ENCODE measurements at regions not wholly inside any gene's neighbourhood (a gene's known extent, or its start where the extent isn't known, plus 50 kb on each side); places are given as distances from the start of the nearest gene placed in this dataset.

DNA sequence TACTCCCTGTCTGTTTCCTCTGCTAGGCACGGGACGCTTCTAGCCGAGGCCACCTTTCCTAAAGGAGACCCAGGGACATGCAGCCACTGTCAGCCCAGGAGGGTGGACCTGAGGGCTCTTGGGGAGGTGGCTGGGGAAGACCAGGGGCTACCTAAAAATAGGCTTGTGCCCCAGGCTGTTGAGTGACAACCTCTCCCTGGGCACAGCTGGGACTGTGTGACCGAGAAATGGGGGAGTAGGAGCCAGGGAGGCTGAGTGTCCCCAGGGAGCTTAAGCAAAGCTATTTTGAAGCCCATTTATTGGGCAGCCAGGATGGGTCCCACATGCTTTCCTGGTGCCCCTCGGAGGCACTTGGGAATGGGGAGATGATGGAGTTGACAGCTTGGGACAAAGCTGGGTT is 63.8 kb downstream of the CALML3 start:
- WGBS, 2 experiments (ENCODE audit: insufficient coverage in 2 of 2) = 93 to 94% methylated on average over 2 of the region's 5 CpGs
- Histone ChIP-seq H3K27ac (ENCODE audit: low read depth, low read length, severe bottlenecking) (no peak overlapping the region), H3K9me3 (ENCODE audit: control insufficient read depth, low read length) (no peaks in the 10 kb centered on the region), H3K36me3 (ENCODE audit: control insufficient read depth, insufficient read depth, low read length) (no peaks in the 10 kb centered on the region), H3K4me3 (ENCODE audit: extremely low read depth, insufficient read depth, low read length, poor library complexity, severe bottlenecking) (no peak overlapping the region), H3K4me1 (ENCODE audit: control insufficient read depth, insufficient read depth, low read length, poor library complexity, severe bottlenecking) (peaks cover 48% of the 10 kb centered on the region)

All from mesodermal cell (in vitro differentiated cells).